GM21619 (cell line): ENCODE measurements at regions not wholly inside any gene's neighbourhood (a gene's known extent, or its start where the extent isn't known, plus 50 kb on each side); places are given as distances from the start of the nearest gene placed in this dataset.
"Not testable (repeated sequence)": the region's sequence is repeated elsewhere in the genome, so short reads cannot be mapped to it uniquely, and the experiment has no call there.

Source experiments
- ATAC-seq: cut with Tn5 transposase; IDR thresholded peaks from one replicate; pipeline ENCODE4 v1.9.1; 2021; ENCODE audit not compliant: unreplicated experiment

- no peak for ATAC-seq
Observed at GRCh38 chr7:11221984-11222383, 248.3 kb downstream of the PHF14 start.

- ATAC-seq, result no peak
Observed at GRCh38 chr7:11224535-11224934, 250.9 kb downstream of the PHF14 start.

GRCh38 chr7:11228515-11228914 lies 254.8 kb downstream of the PHF14 start:
- no peak for ATAC-seq

- no peak for ATAC-seq
Observed at GRCh38 chr7:11231190-11231589, 257.5 kb downstream of the PHF14 start.

- ATAC-seq, result no peak
Observed at GRCh38 chr7:11232462-11232861, 258.8 kb downstream of the PHF14 start.

- ATAC-seq, result no peak
Observed at GRCh38 chr7:11233871-11234270, 260.2 kb downstream of the PHF14 start.

GRCh38 chr7:11235491-11235890 lies 261.8 kb downstream of the PHF14 start:
- no peak for ATAC-seq

- no peak for ATAC-seq
Observed at GRCh38 chr7:11236680-11237079, 263.0 kb downstream of the PHF14 start.

GRCh38 chr7:11237742-11238141 lies 264.1 kb downstream of the PHF14 start:
- no peak for ATAC-seq

- ATAC-seq, result no peak
Observed at GRCh38 chr7:11239316-11239715, 265.6 kb downstream of the PHF14 start.

GRCh38 chr7:11243739-11244138 lies 270.1 kb downstream of the PHF14 start:
- no peak for ATAC-seq

GRCh38 chr7:11244149-11244548 lies 270.5 kb downstream of the PHF14 start:
- no peak for ATAC-seq

GRCh38 chr7:11247545-11247944 lies 273.9 kb downstream of the PHF14 start:
- ATAC-seq, result no peak

GRCh38 chr7:11251436-11251835 lies 277.8 kb downstream of the PHF14 start:
- no peak for ATAC-seq

- no peak for ATAC-seq
Observed at GRCh38 chr7:11252011-11252607, 278.4 kb downstream of the PHF14 start.

GRCh38 chr7:11252705-11253272 lies 279.1 kb downstream of the PHF14 start:
- ATAC-seq, result no peak

- ATAC-seq, result no peak
Observed at GRCh38 chr7:11256501-11256900, 282.8 kb downstream of the PHF14 start.

- ATAC-seq, result no peak
Observed at GRCh38 chr7:11261470-11261869, 287.8 kb downstream of the PHF14 start.

- no peak for ATAC-seq
Observed at GRCh38 chr7:11266101-11266500, 292.4 kb downstream of the PHF14 start.

- ATAC-seq, result no peak
Observed at GRCh38 chr7:11272352-11272751, 298.7 kb downstream of the PHF14 start.

- ATAC-seq, result no peak
Observed at GRCh38 chr7:11274074-11274473, 300.4 kb downstream of the PHF14 start.

- ATAC-seq, result no peak
Observed at GRCh38 chr7:11281953-11282352, 308.3 kb downstream of the PHF14 start.

- ATAC-seq, result not testable (repeated sequence)
Observed at GRCh38 chr7:11283584-11283983, 309.9 kb downstream of the PHF14 start.
